Endothelial cell of umbilical vein (primary cell): ENCODE measurements at regions not wholly inside any gene's neighbourhood (a gene's known extent, or its start where the extent isn't known, plus 50 kb on each side); places are given as distances from the start of the nearest gene placed in this dataset.

ENCODE experiments used
- CTCF ChIP-seq, 2 donors: IDR thresholded peaks; 1 replicate in 1 of 2; 2 replicates in 1 of 2; pipeline ENCODE4 v1.5.1; 2011; ENCODE audit warnings: low read length in 2 of 2, mild to moderate bottlenecking in 2 of 2, moderate library complexity in 2 of 2, control low read depth in 1 of 2, inconsistent platforms in 1 of 2, low read depth in 1 of 2; ENCODE audit not compliant: insufficient read depth in 1 of 2; ENCODE audit errors: extremely low read depth in 1 of 2
- EZH2 ChIP-seq: IDR thresholded peaks from 2 replicates; pipeline ENCODE4 v1.6.1; 2012; ENCODE audit warnings: borderline replicate concordance, low read depth, mild to moderate bottlenecking, moderate library complexity, low read length, inconsistent platforms; ENCODE audit not compliant: severe bottlenecking
- GATA2 ChIP-seq: IDR thresholded peaks from 2 replicates; pipeline ENCODE4 v1.7.0; 2011; ENCODE audit warnings: low read depth, mild to moderate bottlenecking, moderate library complexity, mixed read lengths, low read length; ENCODE audit not compliant: insufficient read length, insufficient read depth
- JUN ChIP-seq: IDR thresholded peaks from 2 replicates; pipeline ENCODE4 v1.6.1; 2011; ENCODE audit warnings: borderline replicate concordance, low read depth; ENCODE audit not compliant: insufficient read length, insufficient read depth
- MAX ChIP-seq: IDR thresholded peaks from 2 replicates; pipeline ENCODE4 v1.6.1; 2011; ENCODE audit not compliant: insufficient read depth, insufficient read length
- POLR2A ChIP-seq: IDR thresholded peaks from 2 replicates; pipeline ENCODE4 v1.6.1; 2012; ENCODE audit warnings: low read depth, mild to moderate bottlenecking, control low read depth, low read length
- POLR2AphosphoS5 ChIP-seq: IDR thresholded peaks from 2 replicates; pipeline ENCODE4 v1.6.1; 2012; ENCODE audit warnings: low read depth, mild to moderate bottlenecking, control low read depth, low read length, moderate library complexity; ENCODE audit not compliant: insufficient read depth

DNA sequence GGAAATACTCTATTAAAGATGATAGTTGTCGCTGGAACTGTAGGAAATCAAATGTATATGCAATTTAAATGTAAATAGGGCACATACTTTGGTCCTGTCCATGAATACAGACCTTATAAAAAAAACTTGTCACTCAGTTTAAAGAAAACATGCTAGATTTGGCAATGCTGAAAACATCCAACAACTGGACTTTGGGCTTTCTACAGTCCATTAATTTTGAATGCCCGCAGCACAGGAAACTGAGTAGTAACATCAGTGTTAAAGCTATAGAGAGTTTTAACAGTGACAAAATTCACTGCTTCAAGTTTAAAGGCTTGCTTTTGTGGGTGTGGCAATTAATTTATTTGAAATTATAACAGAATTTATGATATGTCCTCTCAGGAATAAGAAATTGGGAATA is 578.4 kb downstream of the TRIML1 start:
- TF ChIP-seq POLR2AphosphoS5 = no peak
- TF ChIP-seq POLR2A = no peak
- TF ChIP-seq CTCF (IDR thresholded peaks at IDR 0.05; ENCODE audit: extremely low read depth in 1 of 2, insufficient read depth in 1 of 2, low read depth in 1 of 2, low read length in 2 of 2) = no peak
- TF ChIP-seq GATA2 = no peak
- no peak for TF ChIP-seq JUN
- TF ChIP-seq MAX = no peak
- no peak for TF ChIP-seq EZH2
